ENCODE measurements at regions not wholly inside any gene's neighbourhood (a gene's known extent, or its start where the extent isn't known, plus 50 kb on each side); places are given as distances from the start of the nearest gene placed in this dataset.
"Not testable (repeated sequence)": the region's sequence is repeated elsewhere in the genome, so short reads cannot be mapped to it uniquely, and the experiment has no call there.

DNA sequence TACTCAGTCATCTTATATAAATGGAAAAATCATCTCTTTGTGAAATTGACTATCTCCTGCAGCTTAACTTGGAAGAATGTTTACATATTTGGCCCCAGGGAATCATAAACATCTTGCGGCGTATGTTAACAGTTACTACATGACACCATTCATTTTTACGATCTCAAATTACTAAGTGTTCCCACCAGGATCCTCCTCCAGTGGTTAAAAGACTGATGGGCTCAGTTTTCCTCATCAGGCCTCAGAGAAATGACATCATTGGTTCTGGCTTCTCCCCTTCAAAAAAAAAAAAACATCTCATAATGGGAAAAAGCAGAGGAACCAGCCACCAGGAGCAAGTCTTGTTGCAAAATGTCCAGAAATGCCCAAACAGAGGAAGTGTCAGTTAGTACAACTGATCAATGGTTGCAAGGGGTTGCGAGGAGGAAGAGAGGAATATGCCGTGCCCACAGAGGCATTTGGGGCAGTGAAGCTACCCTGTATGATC lies 70.5 kb upstream of the LIPC start:
- Histone ChIP-seq H3K9me3 (peaks cover 0 to 11% (median 0%) of the 10 kb centered on the region in 4 donors), H3K27ac (no peak overlapping the region), H3K4me3 (no peak overlapping the region), H3K4me1 (peaks cover 0 to 17% (median 0%) of the 10 kb centered on the region in 4 donors), H3K36me3 (no peaks in the 10 kb centered on the region), H3K27me3 (no peaks in the 10 kb centered on the region)
- TF ChIP-seq, protein P1, sequence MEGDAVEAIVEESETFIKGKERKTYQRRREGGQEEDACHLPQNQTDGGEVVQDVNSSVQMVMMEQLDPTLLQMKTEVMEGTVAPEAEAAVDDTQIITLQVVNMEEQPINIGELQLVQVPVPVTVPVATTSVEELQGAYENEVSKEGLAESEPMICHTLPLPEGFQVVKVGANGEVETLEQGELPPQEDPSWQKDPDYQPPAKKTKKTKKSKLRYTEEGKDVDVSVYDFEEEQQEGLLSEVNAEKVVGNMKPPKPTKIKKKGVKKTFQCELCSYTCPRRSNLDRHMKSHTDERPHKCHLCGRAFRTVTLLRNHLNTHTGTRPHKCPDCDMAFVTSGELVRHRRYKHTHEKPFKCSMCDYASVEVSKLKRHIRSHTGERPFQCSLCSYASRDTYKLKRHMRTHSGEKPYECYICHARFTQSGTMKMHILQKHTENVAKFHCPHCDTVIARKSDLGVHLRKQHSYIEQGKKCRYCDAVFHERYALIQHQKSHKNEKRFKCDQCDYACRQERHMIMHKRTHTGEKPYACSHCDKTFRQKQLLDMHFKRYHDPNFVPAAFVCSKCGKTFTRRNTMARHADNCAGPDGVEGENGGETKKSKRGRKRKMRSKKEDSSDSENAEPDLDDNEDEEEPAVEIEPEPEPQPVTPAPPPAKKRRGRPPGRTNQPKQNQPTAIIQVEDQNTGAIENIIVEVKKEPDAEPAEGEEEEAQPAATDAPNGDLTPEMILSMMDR (IDR thresholded peaks at IDR 0.05) = no peak
- TF ChIP-seq POLR2A (IDR thresholded peaks at IDR 0.05) = no peak
- TF ChIP-seq EP300 (IDR thresholded peaks at IDR 0.05) = peak in 1 of 2 donors; percentile 34
- WGBS, 2 donors = 50 to 58% methylated on average over 5 of the region's 5 CpGs
- DNase-seq (ENCODE audit: low spot score in 2 of 2) = peak in 1 of 2 donors; percentile 28

DNA sequence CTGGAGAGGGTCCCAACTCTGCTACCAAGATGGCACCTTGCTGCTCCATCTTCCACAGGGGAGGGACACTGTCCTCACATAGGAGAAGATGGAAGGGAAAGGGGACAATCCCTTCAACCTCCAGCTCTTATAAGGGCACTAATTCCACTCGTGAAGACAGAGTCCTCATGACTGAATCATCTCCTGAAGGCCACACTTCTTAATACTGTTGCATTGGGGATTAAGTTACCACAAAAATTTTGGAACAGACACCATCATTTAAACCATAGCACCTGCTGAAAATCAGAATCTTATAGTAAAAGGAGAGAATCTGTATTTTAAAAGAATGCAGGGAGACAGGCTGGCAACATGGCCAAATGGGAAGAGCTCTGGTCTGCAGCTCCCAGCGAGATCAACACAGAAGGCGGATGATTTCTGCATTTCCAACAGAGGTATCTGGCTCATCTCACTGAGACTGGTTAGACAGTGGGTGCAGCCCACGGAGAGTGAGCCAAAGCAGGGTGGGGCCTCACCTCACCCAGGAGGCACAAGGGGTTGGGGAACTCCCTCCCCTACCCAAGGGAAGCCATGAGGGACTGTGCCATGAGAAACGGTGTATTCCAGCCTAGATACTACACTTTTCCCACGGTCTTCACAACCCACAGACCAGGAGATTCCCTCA lies 69.4 kb upstream of the LIPC start:
- TF ChIP-seq POLR2A (IDR thresholded peaks at IDR 0.05) = no peak
- no peak for TF ChIP-seq EP300 (IDR thresholded peaks at IDR 0.05)
- TF ChIP-seq, protein P1 (IDR thresholded peaks at IDR 0.05) = no peak
- peaks cover 0 to 11% (median 0%) of the 10 kb centered on the region in 4 donors for H3K9me3 ChIP-seq
- no peak for DNase-seq (ENCODE audit: low spot score in 2 of 2)
- no peaks in the 10 kb centered on the region for H3K27me3 ChIP-seq
- no peaks in the 10 kb centered on the region for H3K36me3 ChIP-seq
- H3K4me3 ChIP-seq = no peak overlapping the region
- 75 to 79% methylated on average over 6 of the region's 6 CpGs for WGBS, 2 donors
- H3K27ac ChIP-seq = no peak overlapping the region
- peaks cover 0 to 17% (median 0%) of the 10 kb centered on the region in 4 donors for H3K4me1 ChIP-seq

DNA sequence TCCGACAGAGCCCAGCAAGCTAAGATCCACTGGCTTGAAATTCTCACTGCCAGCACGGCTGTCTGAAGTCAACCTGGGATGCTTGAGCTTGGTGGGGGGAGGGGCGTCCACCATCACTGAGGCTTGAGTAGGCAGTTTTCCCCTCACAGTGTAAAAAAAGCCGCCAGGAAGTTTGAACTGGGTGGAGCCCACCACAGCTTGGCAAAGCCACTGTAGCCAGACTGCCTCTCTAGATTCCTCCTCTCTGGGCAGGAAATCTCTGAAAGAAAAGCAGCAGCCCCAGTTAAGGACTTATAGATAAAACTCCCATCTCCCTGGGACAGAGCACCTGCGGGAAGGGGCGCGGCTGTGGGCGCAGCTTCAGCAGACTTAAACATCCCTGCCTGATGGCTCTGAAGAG lies 68.7 kb upstream of the LIPC start:
- Histone ChIP-seq H3K9me3 (peaks cover 0 to 11% (median 0%) of the 10 kb centered on the region in 4 donors), H3K4me1 (peaks cover 0 to 17% (median 0%) of the 10 kb centered on the region in 4 donors)
- WGBS, 2 donors = 67 to 84% methylated on average over 8 of the region's 8 CpGs
- not testable (repeated sequence) for H3K27me3 ChIP-seq; DNase-seq (ENCODE audit: low spot score in 2 of 2); H3K4me3 ChIP-seq; H3K36me3 ChIP-seq; H3K27ac ChIP-seq

DNA sequence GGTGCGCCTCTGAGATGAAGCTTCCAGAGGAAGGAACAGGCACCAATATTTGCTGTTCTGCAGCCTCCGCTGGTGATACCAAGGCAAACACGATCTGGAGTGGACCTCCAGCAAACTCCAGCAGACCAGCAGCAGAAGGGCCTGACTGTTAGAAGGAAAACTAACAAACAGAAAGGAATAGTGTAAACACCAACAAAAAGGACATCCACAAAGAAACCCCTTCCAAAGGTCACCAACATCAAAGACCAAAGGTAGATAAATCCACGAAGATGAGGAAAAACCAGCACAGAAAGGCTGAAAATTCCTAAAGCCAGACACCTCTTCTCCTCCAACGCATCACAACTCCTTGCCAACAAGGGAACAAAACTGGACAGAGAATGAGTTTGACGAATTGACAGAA lies 68.1 kb upstream of the LIPC start:
- WGBS, 2 donors = 97 to 98% methylated on average over 6 of the region's 6 CpGs

DNA sequence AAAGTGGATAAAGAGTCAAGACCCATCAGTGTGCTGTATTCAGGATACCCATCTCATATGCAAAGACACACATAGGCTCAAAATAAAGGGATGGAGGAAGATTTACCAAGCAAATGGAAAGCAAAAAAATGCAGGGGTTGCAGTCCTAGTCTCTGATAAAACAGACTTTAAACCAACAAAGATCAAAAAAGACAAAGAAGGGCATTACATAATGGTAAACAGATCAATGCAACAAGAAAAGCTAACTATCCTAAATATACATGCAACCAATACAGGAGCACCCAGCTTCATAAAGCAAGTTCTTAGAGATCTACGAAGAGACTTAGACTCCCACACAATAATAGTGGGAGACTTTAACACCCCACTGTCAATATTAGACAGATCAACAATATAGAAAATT lies 66.7 kb upstream of the LIPC start:
- not testable (repeated sequence) for H3K27me3 ChIP-seq; DNase-seq (ENCODE audit: low spot score in 2 of 2); H3K27ac ChIP-seq; H3K36me3 ChIP-seq; H3K4me3 ChIP-seq
- peaks cover 0 to 17% (median 0%) of the 10 kb centered on the region in 4 donors for H3K4me1 ChIP-seq
- WGBS, 2 donors = 85 to 92% methylated on average over 1 of the region's 1 CpG
- peaks cover 0 to 11% (median 0%) of the 10 kb centered on the region in 4 donors for H3K9me3 ChIP-seq

More for the DNA sequence above, 68.1 kb upstream of the LIPC start:
- DNase-seq (ENCODE audit: low spot score in 2 of 2); H3K4me3 ChIP-seq; H3K27ac ChIP-seq; H3K36me3 ChIP-seq; H3K27me3 ChIP-seq: not testable (repeated sequence)
- H3K9me3 ChIP-seq = peaks cover 0 to 11% (median 0%) of the 10 kb centered on the region in 4 donors
- H3K4me1 ChIP-seq = peaks cover 0 to 17% (median 0%) of the 10 kb centered on the region in 4 donors

DNA sequence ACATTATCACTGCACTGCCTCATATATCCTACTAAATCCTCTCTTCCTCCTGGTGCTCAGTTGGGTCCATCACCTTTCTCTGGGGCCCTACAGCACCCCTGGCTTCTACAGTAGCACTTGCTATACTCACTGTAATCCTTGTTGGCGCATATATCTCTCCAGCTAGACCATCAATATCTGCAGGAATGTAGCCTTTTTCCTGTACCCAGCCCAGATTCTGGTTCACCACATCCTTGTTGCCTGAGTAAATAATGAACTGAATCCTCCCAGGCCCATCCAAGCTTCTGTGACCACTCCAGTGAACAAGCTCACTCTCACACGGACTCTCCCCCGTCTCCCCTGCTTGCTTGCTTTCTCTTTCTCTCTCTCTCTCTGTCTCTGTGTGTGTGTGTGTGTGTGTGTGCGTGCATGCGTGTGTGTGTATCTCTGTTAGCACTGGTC lies 62.5 kb upstream of the LIPC start:
- WGBS, 2 donors = 50 to 51% methylated on average over 5 of the region's 5 CpGs
- no peaks in the 10 kb centered on the region for H3K27me3 ChIP-seq
- H3K4me3 ChIP-seq = no peak overlapping the region
- no peaks in the 10 kb centered on the region for H3K4me1 ChIP-seq
- TF ChIP-seq, protein P1 (IDR thresholded peaks at IDR 0.05) = no peak
- TF ChIP-seq POLR2A (IDR thresholded peaks at IDR 0.05) = no peak
- no peak for TF ChIP-seq EP300 (IDR thresholded peaks at IDR 0.05)
- no peaks in the 10 kb centered on the region for H3K36me3 ChIP-seq
- DNase-seq (ENCODE audit: low spot score in 2 of 2) = no peak
- H3K27ac ChIP-seq = no peak overlapping the region
- H3K9me3 ChIP-seq = peaks cover 0 to 14% (median 0%) of the 10 kb centered on the region in 4 donors
